Gastroesophageal sphincter (tissue), 4 donors: ENCODE measurements at regions not wholly inside any gene's neighbourhood (a gene's known extent, or its start where the extent isn't known, plus 50 kb on each side); places are given as distances from the start of the nearest gene placed in this dataset.

ENCODE experiments used
- ATAC-seq: fragments of 150-250 bp; one replicate; pipeline ENCODE4 v1.9.1; 2016; ENCODE audit warnings: mild to moderate bottlenecking, moderate library complexity
- H3K27ac ChIP-seq, 4 donors: fragments of 200-600 bp; sonication (generic) in 3 of 4; 1 replicate in 3 of 4; 2 replicates in 1 of 4; pipeline ENCODE4 v1.5.1; 2016 to 2019
- H3K27me3 ChIP-seq: fragments of 200-600 bp; sonication (generic); one replicate; pipeline ENCODE4 v1.5.1; 2019
- H3K36me3 ChIP-seq, 2 donors: fragments of 200-600 bp; sonication (generic); one replicate each; pipeline ENCODE4 v1.5.1; 2019; ENCODE audit warnings: control low read depth in 1 of 2
- H3K4me1 ChIP-seq, 3 donors: fragments of 200-600 bp; sonication (generic); 1 replicate in 2 of 3; 2 replicates in 1 of 3; pipeline ENCODE4 v1.5.1; 2016 to 2019; ENCODE audit warnings: control low read depth in 2 of 3
- H3K4me3 ChIP-seq, 2 donors: fragments of 200-600 bp; sonication (generic); one replicate each; pipeline ENCODE4 v1.5.1; 2019; ENCODE audit warnings: mild to moderate bottlenecking in 1 of 2, moderate library complexity in 1 of 2
- H3K9me3 ChIP-seq, 3 donors: fragments of 200-600 bp; sonication (generic); one replicate each; pipeline ENCODE4 v1.5.1; 2017 to 2019; ENCODE audit warnings: control low read depth in 2 of 3
- CTCF ChIP-seq, 4 experiments: fragments of 200-600 bp in 2 of 4; fragments of 450-650 bp in 2 of 4; sonication (generic) in 1 of 4; IDR thresholded peaks; one replicate each; pipeline ENCODE4 v1.5.1; 2017 to 2019; ENCODE audit warnings: antibody characterized with exemption in 4 of 4, mild to moderate bottlenecking in 2 of 4, moderate library complexity in 2 of 4
- EP300 ChIP-seq: sonication (generic); formaldehyde crosslinking; IDR thresholded peaks from one replicate; pipeline ENCODE4 v1.6.1; 2017; ENCODE audit warnings: antibody characterized with exemption, mild to moderate bottlenecking
- POLR2A ChIP-seq, 2 donors: fragments of 450-650 bp; IDR thresholded peaks; one replicate each; pipeline ENCODE4 v1.6.1; 2017; ENCODE audit warnings: antibody characterized with exemption in 2 of 2, mild to moderate bottlenecking in 2 of 2, moderate library complexity in 1 of 2
- POLR2AphosphoS5 ChIP-seq: sonication (generic); formaldehyde crosslinking; IDR thresholded peaks from one replicate; pipeline ENCODE4 v1.6.1; 2017; ENCODE audit warnings: antibody characterized with exemption
- WGBS, 2 donors: methylation state at CpG; one replicate each; pipeline ENCODE4 v1.1.5; 2018; ENCODE audit warnings: low coverage in 1 of 2; 5-methylcytosine and 5-hydroxymethylcytosine counted together

- H3K9me3 ChIP-seq = no peaks in the 10 kb centered on the region
Observed at GRCh38 chr3:88984256-88984655, 123.2 kb upstream of the EPHA3 start.

DNA sequence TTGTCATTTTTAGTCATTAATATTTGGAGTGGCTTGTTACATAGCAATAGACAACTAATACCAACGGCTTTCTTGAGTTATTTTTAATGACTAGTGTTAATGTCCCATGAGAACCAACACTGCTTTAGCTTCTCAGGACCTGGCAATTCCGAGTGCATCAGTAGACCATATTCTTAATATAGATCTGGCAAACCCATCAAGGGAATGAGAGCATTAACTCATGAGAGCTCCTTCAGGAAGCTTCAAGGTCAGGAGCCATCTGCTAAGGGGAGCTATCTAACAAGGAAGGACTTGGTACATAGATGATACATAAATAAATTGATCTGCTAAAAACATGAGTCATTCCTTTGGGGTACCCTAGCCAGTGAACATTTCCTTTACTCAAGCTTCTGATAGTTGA is 122.6 kb upstream of the EPHA3 start:
- no peak for ATAC-seq
- no peaks in the 10 kb centered on the region for H3K4me1 ChIP-seq
- WGBS, 2 donors = 31 to 54% methylated on average over 2 of the region's 2 CpGs
- no peaks in the 10 kb centered on the region for H3K36me3 ChIP-seq
- no peaks in the 10 kb centered on the region for H3K27me3 ChIP-seq
- no peak overlapping the region for H3K27ac ChIP-seq
- TF ChIP-seq EP300 = no peak
- no peak for TF ChIP-seq POLR2AphosphoS5
- TF ChIP-seq POLR2A (IDR thresholded peaks at IDR 0.05) = no peak
- no peak for TF ChIP-seq CTCF (IDR thresholded peaks at IDR 0.05)
- no peaks in the 10 kb centered on the region for H3K9me3 ChIP-seq
- H3K4me3 ChIP-seq = no peak overlapping the region

More at GRCh38 chr3:88984256-88984655, 123.2 kb upstream of the EPHA3 start:
- H3K27me3 ChIP-seq = no peaks in the 10 kb centered on the region
- H3K36me3 ChIP-seq = no peaks in the 10 kb centered on the region
- TF ChIP-seq EP300 = no peak
- TF ChIP-seq POLR2AphosphoS5 = no peak
- no peak for TF ChIP-seq CTCF (IDR thresholded peaks at IDR 0.05)
- TF ChIP-seq POLR2A (IDR thresholded peaks at IDR 0.05) = no peak
- no peaks in the 10 kb centered on the region for H3K4me1 ChIP-seq
- ATAC-seq = no peak
- 34 to 61% methylated on average over 2 of the region's 2 CpGs for WGBS, 2 donors
- H3K27ac ChIP-seq = no peak overlapping the region
- H3K4me3 ChIP-seq = no peak overlapping the region

DNA sequence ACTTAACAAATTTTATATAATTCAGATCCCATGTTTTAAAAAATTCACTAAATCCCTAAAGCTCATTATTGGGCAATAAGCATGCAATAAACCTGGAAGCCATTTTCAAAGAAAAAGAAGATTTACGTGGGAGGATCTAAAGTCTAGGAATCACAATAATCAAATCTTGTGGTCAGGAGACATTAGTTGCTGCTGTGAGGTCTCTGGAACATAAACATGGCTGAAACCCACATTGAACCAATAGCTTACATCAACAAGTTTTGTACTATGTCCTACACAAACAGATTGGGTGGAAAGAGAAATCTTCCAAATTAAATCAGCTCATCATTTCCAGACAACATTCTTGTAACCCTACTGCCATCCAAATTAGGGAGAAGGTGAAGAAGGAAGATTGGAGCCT is 121.9 kb upstream of the EPHA3 start:
- no peaks in the 10 kb centered on the region for H3K36me3 ChIP-seq
- H3K27ac ChIP-seq = no peak overlapping the region
- no peak for ATAC-seq
- H3K27me3 ChIP-seq = no peaks in the 10 kb centered on the region
- 91 to 100% methylated on average over 1 of the region's 1 CpG for WGBS, 2 donors
- no peak overlapping the region for H3K4me3 ChIP-seq
- no peaks in the 10 kb centered on the region for H3K4me1 ChIP-seq
- TF ChIP-seq POLR2AphosphoS5 (no peak), POLR2A (IDR thresholded peaks at IDR 0.05) (no peak), CTCF (IDR thresholded peaks at IDR 0.05) (no peak), EP300 (no peak)
- H3K9me3 ChIP-seq = no peaks in the 10 kb centered on the region

- TF ChIP-seq EP300 = no peak
- no peak for TF ChIP-seq CTCF (IDR thresholded peaks at IDR 0.05)
- no peak for TF ChIP-seq POLR2AphosphoS5
- TF ChIP-seq POLR2A (IDR thresholded peaks at IDR 0.05) = no peak
- no peak overlapping the region for H3K27ac ChIP-seq
- no peak for ATAC-seq
- H3K4me1 ChIP-seq = no peaks in the 10 kb centered on the region
- no peaks in the 10 kb centered on the region for H3K36me3 ChIP-seq
- H3K27me3 ChIP-seq = no peaks in the 10 kb centered on the region
- H3K4me3 ChIP-seq = no peak overlapping the region
- 9 to 55% methylated on average over 2 of the region's 2 CpGs for WGBS, 2 donors
- no peaks in the 10 kb centered on the region for H3K9me3 ChIP-seq
Observed at GRCh38 chr3:88986834-88987233, 120.6 kb upstream of the EPHA3 start.

DNA sequence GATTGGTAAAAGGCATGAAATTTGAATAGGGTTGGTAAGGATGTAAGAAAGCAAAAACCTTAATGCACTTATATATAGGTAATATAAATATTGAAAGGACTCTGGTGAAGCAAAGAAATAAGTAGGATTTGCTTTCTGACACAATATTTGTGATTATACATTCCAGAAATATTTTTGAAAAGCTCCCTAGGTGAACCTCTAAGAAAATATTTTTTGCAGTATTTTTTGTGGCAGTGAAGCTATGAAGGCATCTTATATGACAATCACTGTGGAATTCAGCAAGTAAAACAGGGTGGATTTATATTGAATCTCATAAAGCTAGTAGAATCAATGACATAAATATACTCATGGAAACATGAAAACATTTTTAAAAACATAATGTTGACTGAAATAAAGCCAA is 119.6 kb upstream of the EPHA3 start:
- H3K27me3 ChIP-seq = no peaks in the 10 kb centered on the region
- no peak overlapping the region for H3K4me3 ChIP-seq
- no peaks in the 10 kb centered on the region for H3K9me3 ChIP-seq
- H3K4me1 ChIP-seq = no peaks in the 10 kb centered on the region
- TF ChIP-seq POLR2AphosphoS5 = no peak
- TF ChIP-seq CTCF (IDR thresholded peaks at IDR 0.05) = no peak
- TF ChIP-seq EP300 = no peak
- ATAC-seq = no peak
- H3K27ac ChIP-seq = no peak overlapping the region
- no peaks in the 10 kb centered on the region for H3K36me3 ChIP-seq
